ENCODE measurements at regions not wholly inside any gene's neighbourhood (a gene's known extent, or its start where the extent isn't known, plus 50 kb on each side); places are given as distances from the start of the nearest gene placed in this dataset.

DNA sequence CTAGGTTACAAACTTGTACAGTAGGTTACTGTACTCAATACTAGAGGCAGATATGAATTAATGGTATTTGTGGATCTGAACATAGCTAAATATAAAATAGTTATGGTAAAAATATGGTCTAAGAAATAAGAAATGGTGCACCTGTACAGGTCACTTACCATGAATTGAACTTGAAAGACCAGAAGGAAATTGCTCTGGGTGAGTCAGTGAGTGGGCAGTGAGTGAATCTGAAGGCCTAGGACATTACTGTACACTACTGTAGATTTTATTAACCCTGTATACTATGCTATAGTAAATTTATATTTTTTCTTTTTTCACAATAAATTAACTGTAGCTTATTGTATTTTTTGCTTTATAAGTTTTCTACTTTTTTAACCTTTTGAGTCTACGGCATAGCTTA lies 1020.4 kb downstream of the CDH18 start:
- DNase-seq (ENCODE audit: low spot score), result no peak

DNA sequence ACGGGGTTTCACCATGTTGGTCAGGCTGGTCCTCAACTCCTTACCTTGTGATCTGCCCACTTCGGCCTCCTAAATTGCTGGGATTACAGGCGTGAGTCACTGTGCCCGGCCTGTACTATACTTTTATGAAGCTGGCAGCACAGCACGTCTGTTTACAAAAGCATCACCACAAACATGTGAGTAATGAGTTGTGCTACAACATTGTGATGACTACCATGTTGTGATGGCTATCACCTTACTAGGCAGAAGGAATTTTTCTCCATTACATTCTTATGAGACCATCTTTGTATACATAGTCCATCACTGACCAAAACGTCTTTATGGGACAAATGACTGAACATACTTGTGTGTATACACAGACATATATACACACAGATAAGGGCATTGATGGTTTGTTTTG lies 1019.0 kb downstream of the CDH18 start:
- no peak for DNase-seq (ENCODE audit: low spot score)

DNA sequence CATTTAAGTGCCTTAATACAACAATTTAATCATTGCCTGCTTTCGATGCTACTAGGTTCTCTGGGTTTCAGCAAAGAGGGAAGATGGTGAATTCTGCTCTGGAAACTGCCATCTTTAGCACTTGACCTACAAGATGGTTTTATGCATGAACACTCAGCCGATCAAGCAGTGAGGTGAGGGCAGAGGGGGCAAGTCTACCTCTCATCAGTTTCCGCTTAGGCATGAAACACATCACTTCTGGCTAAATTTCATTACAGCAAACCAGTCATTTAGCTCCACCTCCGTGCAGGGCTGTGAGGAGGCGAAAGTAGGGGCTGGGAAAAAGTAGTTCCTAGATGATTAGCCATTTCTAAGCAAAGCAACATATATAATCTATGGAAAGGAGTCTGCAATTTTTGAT lies 1018.0 kb downstream of the CDH18 start:
- no peak for DNase-seq (ENCODE audit: low spot score)

DNA sequence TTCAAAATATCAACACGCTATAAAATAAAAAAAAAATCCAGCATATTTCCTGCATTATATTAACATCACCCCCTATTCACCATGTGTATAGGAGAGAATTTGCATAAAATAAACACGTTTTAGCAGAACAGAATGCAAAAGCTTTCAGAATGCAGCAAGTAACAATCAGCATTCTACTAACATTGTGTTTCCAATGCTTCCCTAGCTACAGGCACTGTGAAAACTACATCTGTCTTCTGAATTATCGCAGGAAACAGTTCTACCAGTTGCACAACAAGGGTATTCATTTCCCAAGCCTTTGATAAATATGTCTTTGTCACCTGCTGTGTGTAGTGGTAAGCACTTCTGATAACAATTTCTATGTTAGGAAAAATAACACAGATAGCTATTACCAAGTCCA lies 1015.8 kb downstream of the CDH18 start:
- DNase-seq (ENCODE audit: low spot score), result no peak

DNA sequence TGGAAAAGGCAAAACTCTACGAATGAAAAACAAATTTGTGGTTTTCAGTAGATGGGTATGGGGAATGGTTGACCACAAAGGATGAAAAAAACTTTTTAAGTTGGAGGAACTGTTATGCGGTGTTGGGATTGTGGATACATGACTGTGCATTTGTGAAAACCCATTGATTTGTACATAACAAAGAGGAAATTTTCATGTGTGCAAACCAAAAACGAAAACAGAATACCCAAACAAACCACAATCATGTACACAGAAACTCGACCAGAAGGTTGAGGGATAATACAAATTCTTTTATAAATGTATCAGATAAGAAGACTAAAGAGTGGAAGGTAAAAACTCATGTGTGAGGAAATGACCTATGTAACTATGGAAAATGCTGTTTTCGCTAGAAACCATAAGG lies 1012.4 kb downstream of the CDH18 start:
- no peak for DNase-seq (ENCODE audit: low spot score)

DNA sequence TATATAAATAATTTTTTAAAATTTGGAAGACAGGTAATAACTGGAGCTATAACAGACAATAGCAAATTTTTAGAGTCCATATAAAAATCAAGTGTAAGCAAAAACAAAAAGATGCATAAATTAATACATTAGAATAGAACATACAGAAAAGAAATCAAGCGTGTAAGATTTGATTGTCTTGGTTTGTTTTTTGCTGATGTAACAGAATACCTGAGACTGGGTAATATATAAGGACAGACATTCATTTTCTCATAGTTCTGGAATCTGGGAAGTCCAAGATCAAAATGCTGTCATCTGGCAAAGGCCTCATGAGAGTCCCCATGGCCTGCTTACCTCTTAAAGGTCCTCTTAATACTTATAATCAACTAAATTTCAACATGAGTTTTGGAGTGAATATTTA lies 1010.1 kb downstream of the CDH18 start:
- no peak for DNase-seq (ENCODE audit: low spot score)

DNA sequence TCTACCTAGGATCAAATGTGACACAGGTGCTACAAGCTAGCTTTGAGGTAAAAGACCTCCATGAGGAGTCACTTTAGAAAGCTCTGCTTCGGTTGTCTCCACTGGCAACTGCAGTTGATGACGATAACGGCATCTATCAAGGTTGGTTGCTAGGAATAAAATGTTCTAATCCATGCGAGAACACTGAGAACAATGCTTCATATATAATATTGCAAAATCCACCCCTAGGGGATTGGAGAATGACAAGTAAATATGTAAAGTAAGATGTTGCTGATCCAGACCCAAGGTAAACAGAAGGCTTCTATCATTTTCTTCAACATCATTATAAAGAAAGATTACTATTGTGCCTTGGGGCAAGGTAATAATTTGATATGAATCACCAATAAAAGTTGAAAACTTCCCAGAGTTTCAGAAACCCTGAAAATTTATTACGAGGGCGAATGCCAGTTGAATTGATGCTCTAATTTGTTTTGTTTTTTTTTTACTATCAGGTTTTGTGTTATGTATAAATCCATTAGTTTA lies 1003.4 kb downstream of the CDH18 start:
- DNase-seq (ENCODE audit: low spot score), result no peak

DNA sequence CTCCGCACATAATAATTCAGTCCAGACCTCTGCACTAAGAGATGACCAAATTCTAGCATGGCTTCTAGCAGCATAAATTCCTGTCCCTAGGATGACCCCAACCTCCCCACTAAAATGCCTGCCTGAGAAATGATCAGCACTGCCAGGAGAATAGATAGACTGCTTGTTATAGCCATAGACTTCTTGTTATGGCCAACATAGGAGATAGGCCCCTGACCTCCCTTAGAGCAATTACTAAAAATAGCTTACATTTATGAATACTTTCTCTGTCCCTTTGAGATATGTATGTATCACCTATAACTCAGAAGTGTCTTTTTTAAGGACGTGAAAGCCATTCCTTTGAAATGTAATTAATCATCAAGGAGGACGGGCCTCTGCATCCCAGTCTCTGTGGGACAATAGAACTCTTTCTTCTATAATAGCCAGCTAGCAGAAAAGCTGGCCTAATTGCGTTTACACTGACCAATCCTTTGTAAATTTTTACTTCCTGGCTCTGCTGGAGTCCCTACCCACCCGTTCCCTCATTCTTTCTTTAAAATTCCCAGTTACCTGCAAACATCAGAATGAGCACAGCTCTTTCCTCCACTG lies 1002.7 kb downstream of the CDH18 start:
- DNase-seq (ENCODE audit: low spot score), result no peak

DNA sequence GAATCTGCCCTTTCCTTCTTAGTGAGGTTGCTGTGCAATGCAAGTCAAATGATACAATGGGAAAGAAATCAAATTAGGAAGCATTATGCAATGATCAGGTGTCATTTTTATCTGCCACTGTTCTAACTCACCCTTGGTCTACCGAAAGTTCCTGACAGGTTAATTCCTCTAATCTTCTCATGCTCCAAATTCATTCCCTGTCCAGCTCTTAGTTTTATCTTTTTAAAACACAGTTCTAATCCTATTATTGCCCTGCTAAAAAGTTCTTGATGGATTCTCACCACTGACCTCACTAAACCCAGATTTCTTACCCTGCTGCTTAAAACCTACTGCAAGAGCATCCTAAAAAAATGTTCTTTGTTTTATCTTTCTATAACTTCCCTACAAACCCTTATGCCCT lies 1000.9 kb downstream of the CDH18 start:
- DNase-seq (ENCODE audit: low spot score), result no peak

DNA sequence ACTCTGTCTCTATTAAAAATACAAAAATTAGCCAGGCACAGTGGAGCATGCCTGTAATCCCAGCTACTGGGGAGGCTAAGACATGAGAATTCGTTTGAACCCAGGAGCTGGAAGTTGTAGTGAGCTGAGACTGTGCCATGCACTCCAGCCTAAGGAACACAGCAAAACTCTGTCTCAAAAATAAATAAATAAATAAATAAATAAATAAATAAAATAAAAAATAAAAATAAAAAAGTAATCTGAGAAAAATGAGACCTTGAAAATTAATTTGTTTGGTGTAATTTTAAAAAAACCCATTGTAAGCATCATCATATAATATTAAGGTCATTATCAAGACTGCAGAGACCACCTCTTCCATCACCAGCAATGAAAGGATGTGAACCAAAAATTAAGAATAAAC lies 997.1 kb downstream of the CDH18 start:
- DNase-seq (ENCODE audit: low spot score), result no peak

DNA sequence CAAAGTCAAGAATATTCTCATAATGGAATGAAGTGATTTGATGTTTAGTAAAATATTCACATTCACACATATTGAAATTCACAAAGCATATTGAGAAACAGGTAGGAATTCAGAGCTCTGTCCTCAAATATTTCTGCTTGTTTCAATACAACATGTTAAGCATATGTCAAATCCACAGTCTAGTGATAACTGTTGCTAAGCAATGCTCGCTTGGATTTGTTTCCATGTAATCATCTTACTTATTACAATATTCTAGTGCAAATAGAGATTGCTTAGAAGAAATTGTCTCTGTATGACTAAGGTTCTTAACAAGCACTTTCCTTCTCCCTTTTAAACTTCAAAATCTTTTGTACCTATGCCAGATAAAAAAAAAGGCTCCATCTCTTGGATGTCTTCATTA lies 995.7 kb downstream of the CDH18 start:
- no peak for DNase-seq (ENCODE audit: low spot score)

DNA sequence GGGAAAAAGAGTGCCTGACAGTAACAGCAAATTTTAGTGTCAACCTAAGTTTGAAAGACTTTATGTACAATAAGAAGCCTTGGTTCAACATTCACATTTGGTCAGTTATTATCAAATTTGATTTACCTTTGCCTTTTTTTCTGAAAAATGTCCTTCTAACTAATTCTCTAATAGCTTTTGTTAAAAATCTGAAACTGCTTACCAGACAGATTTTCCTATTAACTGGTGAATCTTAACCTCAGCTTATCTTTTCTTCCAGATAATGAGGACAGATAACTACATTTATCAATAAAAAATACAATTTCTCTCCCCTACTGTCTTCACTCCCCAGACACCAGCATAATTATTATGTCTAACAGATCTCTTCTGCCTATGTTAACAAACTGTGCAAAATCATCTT lies 988.5 kb downstream of the CDH18 start:
- no peak for DNase-seq (ENCODE audit: low spot score)

DNA sequence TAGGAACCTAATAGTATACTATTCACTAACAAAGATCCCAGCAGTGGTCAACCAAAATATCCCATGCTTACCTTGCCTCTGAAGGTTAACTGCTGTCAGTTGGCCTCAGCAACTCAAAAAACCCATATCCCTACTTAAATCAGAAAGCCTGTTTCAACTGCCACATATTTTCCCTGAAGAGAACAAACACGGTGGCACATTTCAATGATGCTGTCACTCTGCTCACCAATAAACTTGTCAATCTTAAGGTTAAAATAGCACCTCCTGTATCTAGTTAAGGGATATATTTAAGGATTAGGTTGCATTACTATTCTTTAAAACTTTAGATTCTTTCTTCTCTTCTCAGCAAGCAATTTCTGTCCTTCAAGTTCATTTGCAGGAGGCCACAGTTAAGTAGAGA lies 986.9 kb downstream of the CDH18 start:
- DNase-seq (ENCODE audit: low spot score), result no peak

DNA sequence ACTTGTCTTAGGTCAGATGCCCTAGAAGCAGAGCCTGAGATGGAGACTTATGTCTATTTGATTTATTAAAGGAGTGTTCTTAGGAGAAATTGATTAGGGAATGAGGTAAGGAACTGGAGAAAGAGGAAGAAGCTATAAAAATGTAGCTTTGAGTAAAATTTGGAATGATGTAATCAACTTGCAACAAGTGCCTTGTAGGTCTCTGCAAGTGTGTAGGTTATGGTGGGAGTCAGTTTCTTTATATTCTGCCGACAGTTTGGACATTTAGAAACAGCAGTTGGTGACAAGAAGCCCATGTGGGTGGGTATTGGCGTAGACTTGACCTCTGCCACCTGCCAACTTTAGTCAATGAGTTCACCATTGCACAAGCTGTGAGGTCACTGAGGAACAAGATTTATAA lies 986.5 kb downstream of the CDH18 start:
- DNase-seq (ENCODE audit: low spot score), result no peak

DNA sequence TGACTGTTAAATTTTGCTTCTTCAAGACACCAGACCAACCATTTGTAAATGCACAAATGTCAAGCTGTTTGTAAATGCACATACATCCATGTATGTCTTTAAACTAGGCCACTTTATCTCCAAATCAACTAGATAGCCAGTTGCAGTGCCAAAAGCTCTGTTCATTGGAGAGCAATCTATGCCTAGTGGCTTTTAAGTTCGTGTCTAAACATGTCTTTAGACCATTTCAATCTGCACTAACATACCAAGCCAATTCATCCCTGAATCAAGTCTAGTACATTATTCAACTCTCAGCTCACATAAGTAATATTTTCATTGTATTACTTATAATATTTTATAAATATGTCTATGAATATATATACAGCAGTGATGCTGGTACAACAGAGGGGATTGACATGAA lies 985.9 kb downstream of the CDH18 start:
- no peak for DNase-seq (ENCODE audit: low spot score)

DNA sequence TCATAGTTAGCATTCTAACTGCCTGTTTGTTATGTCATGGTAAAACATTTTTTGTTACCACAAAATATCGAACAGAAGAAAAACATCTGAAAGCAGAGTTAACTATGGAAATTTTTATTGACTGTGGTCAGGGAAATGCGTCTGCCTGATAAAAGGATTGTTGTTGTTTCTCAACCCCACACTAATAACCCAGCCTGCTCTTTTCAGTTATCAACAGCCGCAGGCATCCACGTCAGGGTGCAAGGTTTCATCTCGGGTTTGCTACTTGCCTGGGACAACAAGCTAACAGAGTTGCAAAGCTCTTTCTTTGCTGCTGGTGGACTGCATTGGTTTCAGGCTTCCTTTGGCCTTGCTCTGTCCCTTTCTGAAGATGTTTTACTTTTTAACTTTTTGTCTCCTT lies 969.2 kb downstream of the CDH18 start:
- DNase-seq (ENCODE audit: low spot score), result no peak

DNA sequence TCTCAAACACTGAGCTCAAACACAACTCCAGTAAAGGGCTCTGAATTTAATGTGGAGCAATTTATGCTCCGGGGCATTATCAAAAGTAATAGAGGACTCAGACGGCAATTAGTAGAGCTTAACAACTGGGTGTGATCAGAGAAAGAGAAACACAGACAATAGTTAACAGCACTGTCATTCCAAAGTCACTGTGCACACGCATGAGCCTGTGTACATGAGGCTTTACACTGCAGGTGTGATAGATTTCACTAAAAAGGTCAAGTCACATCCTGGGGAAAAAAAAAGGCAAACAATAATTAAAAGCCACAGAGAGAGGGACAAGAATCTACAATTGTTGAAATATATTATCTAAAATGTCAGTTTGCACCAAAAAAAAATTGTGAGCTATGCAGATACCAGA lies 956.5 kb downstream of the CDH18 start:
- DNase-seq (ENCODE audit: low spot score), result no peak

DNA sequence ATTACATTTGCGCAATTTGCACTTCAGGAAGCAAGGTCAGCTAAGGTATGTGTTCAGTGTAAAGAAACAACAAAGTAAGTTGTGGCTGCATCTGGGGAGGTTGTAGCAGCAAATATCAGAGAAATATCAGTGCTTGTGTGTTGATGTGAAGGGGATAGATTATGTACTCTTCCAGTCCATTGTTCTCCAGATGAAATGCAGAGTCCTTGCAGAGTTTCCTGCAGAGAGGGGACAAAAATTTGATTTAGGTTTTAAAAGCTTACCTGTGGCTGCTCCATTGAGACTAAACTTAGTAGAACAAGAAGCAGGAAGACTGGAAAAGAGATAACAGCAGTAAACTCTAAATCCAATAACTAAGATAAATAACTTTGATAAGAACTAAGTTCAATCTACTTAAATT lies 952.2 kb downstream of the CDH18 start:
- DNase-seq (ENCODE audit: low spot score), result no peak

DNA sequence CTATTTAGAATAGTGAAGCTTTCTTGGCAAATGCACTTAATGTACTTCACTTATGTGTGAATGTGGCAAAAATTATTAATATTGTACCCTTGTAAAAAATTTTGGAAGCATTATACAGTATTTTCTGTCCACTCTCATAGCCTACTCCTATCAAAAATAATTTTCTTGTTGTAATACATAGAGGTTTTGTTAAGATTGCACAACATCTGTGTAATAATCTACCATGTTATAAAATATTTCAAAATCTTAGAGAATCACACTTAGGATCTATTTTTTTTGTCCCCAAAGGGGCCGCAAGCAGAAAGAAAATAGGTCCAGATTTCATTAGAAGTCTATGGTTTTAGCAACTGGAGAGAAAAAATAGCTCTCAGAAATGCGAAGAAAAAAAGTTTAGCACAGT lies 945.9 kb downstream of the CDH18 start:
- DNase-seq (ENCODE audit: low spot score), result no peak

DNA sequence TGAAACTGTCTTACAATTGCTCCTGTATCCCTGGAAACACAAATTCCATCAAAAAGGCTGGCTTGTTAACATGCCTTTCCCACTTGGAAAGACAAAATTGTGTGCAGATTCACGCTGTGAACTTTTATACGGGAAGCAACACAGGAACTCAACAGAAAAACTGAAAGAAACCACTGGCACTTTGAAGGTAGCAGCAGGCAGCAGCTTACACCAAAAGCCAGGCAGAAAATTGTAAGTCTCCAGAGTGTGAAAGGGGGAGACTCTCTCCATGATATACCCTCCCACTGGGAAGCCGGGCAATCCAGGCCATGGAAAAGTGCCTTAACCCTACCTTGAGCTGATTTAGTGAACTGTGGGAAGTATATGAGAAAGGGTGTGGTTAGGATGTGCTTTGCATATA lies 943.7 kb downstream of the CDH18 start:
- DNase-seq (ENCODE audit: low spot score), result no peak

DNA sequence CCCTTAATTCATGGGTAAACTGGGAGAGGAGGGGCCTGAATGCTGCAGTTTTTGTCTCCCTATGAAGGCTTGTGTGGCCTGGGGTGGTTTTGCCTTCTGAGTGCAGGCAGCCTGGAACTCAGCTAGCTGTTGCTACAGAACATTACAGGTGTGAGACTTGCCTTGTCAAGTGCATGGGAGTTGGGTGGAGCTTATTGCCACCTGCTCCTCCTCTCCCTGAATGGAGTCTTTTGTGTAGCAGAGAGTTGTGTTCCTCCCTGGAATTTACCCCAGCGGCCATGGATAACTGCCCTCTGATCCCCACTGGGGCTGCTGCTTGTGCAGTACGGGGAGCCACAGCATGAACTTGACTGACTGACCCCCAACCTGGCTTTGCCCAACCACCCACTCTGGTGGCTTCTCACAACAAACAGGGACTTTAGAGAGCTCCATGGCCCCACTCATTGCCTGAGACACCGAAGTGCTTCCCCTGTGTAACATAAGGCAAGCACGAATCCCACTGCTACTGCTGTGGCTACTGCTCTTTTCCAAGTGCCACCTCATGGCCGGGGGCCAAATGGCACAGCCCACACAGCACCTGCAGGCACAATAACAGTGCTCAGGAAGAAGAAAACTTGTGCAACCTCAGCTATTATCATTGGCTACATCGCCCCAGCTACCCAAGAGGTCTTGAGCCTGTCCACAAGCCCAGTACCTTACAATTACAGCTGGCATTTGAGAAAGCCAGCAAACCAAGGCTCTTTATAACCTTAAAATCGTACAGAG lies 942.9 kb downstream of the CDH18 start:
- DNase-seq (ENCODE audit: low spot score), result no peak

DNA sequence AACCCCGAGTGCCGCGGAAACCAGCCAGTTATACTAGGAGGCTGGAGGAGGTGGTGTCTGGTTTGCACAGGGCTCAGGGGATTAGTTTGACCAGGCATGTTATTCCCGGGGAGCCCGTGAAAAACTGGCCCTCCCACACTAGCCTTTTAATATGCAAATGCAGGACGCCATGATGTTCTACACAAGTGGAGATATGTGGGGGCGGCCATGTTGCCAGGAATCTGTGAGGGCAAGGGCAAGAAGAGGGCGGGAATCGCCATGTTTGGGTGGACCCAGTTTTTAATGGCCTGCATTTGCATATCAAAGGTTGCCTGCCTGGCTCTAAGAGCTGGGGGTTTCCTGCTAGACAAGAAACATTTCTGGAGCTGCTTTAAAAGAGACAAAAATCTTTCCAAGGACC lies 940.7 kb downstream of the CDH18 start:
- no peak for DNase-seq (ENCODE audit: low spot score)

DNA sequence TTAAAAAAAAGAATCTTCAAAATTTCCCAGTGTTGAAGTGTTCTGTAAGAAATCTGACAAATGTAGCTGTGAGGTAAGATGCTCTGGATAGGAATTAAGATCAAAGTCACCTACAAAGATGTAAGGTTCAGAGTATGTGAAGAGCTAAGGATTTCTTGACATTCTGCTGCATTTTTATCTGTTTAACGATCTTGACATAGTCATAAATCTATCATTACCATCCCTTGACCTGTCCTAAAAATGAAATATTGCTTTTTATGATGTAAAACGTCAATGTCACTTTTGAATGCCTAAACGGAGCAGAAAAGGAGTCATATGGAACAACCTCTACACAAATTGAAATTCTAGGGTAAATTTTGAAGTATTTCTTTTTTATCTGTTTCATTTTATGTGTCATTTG lies 939.3 kb downstream of the CDH18 start:
- DNase-seq (ENCODE audit: low spot score), result no peak

DNA sequence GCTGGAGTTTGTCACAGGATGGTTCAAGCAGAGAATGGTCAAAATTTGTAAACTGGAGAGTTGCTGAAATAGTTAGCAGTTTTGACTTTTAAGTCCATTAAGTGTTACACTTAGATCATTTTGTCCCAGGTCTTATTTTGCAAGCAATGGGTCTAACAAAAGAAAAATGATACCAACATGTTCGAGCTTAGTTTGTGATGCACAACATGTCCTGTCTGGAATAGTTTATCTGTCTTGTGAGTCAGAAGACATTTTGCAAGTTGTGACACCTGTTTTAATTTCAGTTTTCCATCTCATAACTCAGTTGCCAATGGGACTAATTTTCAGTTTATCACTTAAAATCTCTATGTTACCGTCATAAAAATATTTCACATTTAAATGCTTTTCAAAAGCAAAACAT lies 929.8 kb downstream of the CDH18 start:
- no peak for DNase-seq (ENCODE audit: low spot score)

Measured in kidney capillary endothelial cell (primary cell).